ENCODE measurements at regions not wholly inside any gene's neighbourhood (a gene's known extent, or its start where the extent isn't known, plus 50 kb on each side); places are given as distances from the start of the nearest gene placed in this dataset.

- H3K36me3 ChIP-seq (replicated peaks; ENCODE audit: low read depth, low read length), result no peaks in the 10 kb centered on the region
- no peak overlapping the region for H3K4me3 ChIP-seq (ENCODE audit: low read length)
- H3K9ac ChIP-seq (ENCODE audit: low read length), result no peak overlapping the region
- H3K79me2 ChIP-seq (ENCODE audit: low read length), result no peaks in the 10 kb centered on the region
- H4K20me1 ChIP-seq (ENCODE audit: insufficient read depth, low read length), result no peaks in the 10 kb centered on the region
- no peak for TF ChIP-seq EZH2phosphoT487 (IDR thresholded peaks at IDR 0.05; ENCODE audit: low read depth)
- TF ChIP-seq, protein P1, sequence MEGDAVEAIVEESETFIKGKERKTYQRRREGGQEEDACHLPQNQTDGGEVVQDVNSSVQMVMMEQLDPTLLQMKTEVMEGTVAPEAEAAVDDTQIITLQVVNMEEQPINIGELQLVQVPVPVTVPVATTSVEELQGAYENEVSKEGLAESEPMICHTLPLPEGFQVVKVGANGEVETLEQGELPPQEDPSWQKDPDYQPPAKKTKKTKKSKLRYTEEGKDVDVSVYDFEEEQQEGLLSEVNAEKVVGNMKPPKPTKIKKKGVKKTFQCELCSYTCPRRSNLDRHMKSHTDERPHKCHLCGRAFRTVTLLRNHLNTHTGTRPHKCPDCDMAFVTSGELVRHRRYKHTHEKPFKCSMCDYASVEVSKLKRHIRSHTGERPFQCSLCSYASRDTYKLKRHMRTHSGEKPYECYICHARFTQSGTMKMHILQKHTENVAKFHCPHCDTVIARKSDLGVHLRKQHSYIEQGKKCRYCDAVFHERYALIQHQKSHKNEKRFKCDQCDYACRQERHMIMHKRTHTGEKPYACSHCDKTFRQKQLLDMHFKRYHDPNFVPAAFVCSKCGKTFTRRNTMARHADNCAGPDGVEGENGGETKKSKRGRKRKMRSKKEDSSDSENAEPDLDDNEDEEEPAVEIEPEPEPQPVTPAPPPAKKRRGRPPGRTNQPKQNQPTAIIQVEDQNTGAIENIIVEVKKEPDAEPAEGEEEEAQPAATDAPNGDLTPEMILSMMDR (IDR thresholded peaks at IDR 0.05; ENCODE audit: low read depth, low read length), result peak; percentile 26
- no peak overlapping the region for H2AFZ ChIP-seq (ENCODE audit: low read depth, low read length)
- H3K27ac ChIP-seq (ENCODE audit: low read length), result no peak overlapping the region
- H3K9me3 ChIP-seq (ENCODE audit: insufficient read depth, low read length), result no peaks in the 10 kb centered on the region
- H3K27me3 ChIP-seq (ENCODE audit: low read depth, low read length), result peaks cover 12% of the 10 kb centered on the region; the same call in 1 of the 2 replicates
- H3K4me2 ChIP-seq (ENCODE audit: low read length), result no peak overlapping the region
- H3K4me1 ChIP-seq (ENCODE audit: low read length), result no peaks in the 10 kb centered on the region
These were observed 160.6 kb downstream of the CYLD start for GRCh38 chr16:50902457-50902856.

GRCh38 chr16:50901062-50901461 is 159.2 kb downstream of the CYLD start:
- no peak overlapping the region for H2AFZ ChIP-seq (ENCODE audit: low read depth, low read length)

DNA sequence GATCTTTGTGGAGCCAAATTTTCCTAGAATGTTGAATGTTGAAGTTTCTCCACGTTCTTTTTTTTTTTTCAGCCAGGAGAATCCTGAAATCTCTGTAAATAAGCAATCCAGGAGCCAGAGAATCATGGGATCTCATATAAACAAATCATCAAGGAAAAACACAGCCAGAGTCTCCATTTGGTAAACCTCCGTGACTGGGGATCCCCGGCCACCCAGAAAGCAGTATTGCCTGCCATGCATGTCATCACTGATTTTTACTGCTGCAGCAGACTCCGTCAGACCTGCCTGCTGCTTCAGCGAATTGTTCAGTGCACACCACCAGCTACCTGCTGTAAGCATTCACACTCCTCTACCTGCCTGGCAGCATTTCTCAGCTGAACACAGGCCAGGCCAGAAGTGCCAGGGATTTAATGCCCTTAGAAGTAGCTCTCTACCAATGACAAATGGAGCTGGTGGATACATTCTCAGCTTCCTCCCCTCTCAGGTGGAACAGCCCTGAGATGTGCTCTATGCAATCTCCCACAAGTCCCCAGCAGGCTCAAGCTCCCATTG is 158.6 kb downstream of the CYLD start:
- Histone ChIP-seq H3K9me3 (ENCODE audit: insufficient read depth, low read length) (no peaks in the 10 kb centered on the region), H3K79me2 (ENCODE audit: low read length) (no peaks in the 10 kb centered on the region), H3K9ac (ENCODE audit: low read length) (no peak overlapping the region), H3K4me1 (ENCODE audit: low read length) (no peaks in the 10 kb centered on the region), H3K4me3 (ENCODE audit: low read length) (no peak overlapping the region), H3K4me2 (ENCODE audit: low read length) (no peak overlapping the region), H3K27ac (ENCODE audit: low read length) (no peak overlapping the region), H3K36me3 (replicated peaks; ENCODE audit: low read depth, low read length) (no peaks in the 10 kb centered on the region), H4K20me1 (ENCODE audit: insufficient read depth, low read length) (no peaks in the 10 kb centered on the region), H3K27me3 (ENCODE audit: low read depth, low read length) (peaks cover 17% of the 10 kb centered on the region; the same call in 1 of the 2 replicates), H2AFZ (ENCODE audit: low read depth, low read length) (no peak overlapping the region)
- TF ChIP-seq EZH2phosphoT487 (IDR thresholded peaks at IDR 0.05; ENCODE audit: low read depth), result no peak
- TF ChIP-seq, protein P1 (IDR thresholded peaks at IDR 0.05; ENCODE audit: low read depth, low read length), result no peak

More at GRCh38 chr16:50901062-50901461, 159.2 kb downstream of the CYLD start:
- H3K4me1 ChIP-seq (ENCODE audit: low read length), result no peaks in the 10 kb centered on the region
- no peak overlapping the region for H3K9ac ChIP-seq (ENCODE audit: low read length)
- no peaks in the 10 kb centered on the region for H4K20me1 ChIP-seq (ENCODE audit: insufficient read depth, low read length)
- no peaks in the 10 kb centered on the region for H3K79me2 ChIP-seq (ENCODE audit: low read length)
- no peaks in the 10 kb centered on the region for H3K36me3 ChIP-seq (replicated peaks; ENCODE audit: low read depth, low read length)
- no peak for TF ChIP-seq EZH2phosphoT487 (IDR thresholded peaks at IDR 0.05; ENCODE audit: low read depth)
- TF ChIP-seq, protein P1 (IDR thresholded peaks at IDR 0.05; ENCODE audit: low read depth, low read length), result no peak
- H3K9me3 ChIP-seq (ENCODE audit: insufficient read depth, low read length), result no peaks in the 10 kb centered on the region
- no peak overlapping the region for H3K27ac ChIP-seq (ENCODE audit: low read length)
- H3K4me3 ChIP-seq (ENCODE audit: low read length), result no peak overlapping the region
- no peak overlapping the region for H3K4me2 ChIP-seq (ENCODE audit: low read length)
- H3K27me3 ChIP-seq (ENCODE audit: low read depth, low read length), result peaks cover 17% of the 10 kb centered on the region; the same call in 1 of the 2 replicates

- H3K27me3 ChIP-seq (ENCODE audit: low read depth, low read length), result peaks cover 17% of the 10 kb centered on the region; the same call in 1 of the 2 replicates
These were observed 158.1 kb downstream of the CYLD start for GRCh38 chr16:50899951-50900350.

More at GRCh38 chr16:50899951-50900350, 158.1 kb downstream of the CYLD start:
- Histone ChIP-seq H3K9ac (ENCODE audit: low read length) (no peak overlapping the region), H4K20me1 (ENCODE audit: insufficient read depth, low read length) (no peaks in the 10 kb centered on the region), H3K79me2 (ENCODE audit: low read length) (no peaks in the 10 kb centered on the region), H3K4me2 (ENCODE audit: low read length) (no peak overlapping the region), H2AFZ (ENCODE audit: low read depth, low read length) (no peak overlapping the region), H3K36me3 (replicated peaks; ENCODE audit: low read depth, low read length) (no peaks in the 10 kb centered on the region), H3K27ac (ENCODE audit: low read length) (no peak overlapping the region), H3K4me3 (ENCODE audit: low read length) (no peak overlapping the region), H3K4me1 (ENCODE audit: low read length) (no peaks in the 10 kb centered on the region), H3K9me3 (ENCODE audit: insufficient read depth, low read length) (no peaks in the 10 kb centered on the region)
- TF ChIP-seq, protein P1 (IDR thresholded peaks at IDR 0.05; ENCODE audit: low read depth, low read length), result no peak
- TF ChIP-seq EZH2phosphoT487 (IDR thresholded peaks at IDR 0.05; ENCODE audit: low read depth), result no peak
